ENCODE measurements at regions not wholly inside any gene's neighbourhood (a gene's known extent, or its start where the extent isn't known, plus 50 kb on each side); places are given as distances from the start of the nearest gene placed in this dataset.

GRCh38 chr2:104416339-104417000 is 437.4 kb upstream of the POU3F3 start:
- TF ChIP-seq CTCF (IDR thresholded peaks at IDR 0.05; ENCODE audit: insufficient read depth, low read length, poor library complexity, severe bottlenecking): no peak
- no peak for TF ChIP-seq EZH2phosphoT487 (conservative IDR thresholded peaks at IDR 0.05; ENCODE audit: low read length)
